RWPE2 (cell line): ENCODE measurements at regions not wholly inside any gene's neighbourhood (a gene's known extent, or its start where the extent isn't known, plus 50 kb on each side); places are given as distances from the start of the nearest gene placed in this dataset.
A peak's percentile ranks its signal among the peaks of the same experiment; 100 is the strongest.

ENCODE experiments used
- ATAC-seq: fragments of 200-7000 bp; cut with Tn5 transposase; 3 replicates; pipeline ENCODE4 v1.9.1; 2021; ENCODE audit warnings: low read depth
- DNase-seq: peaks from one replicate; pipeline ENCODE4 v3.0.0-alpha.2; 2020; ENCODE audit warnings: low spot score
- H3K27ac ChIP-seq: fragments of 450-650 bp; 2 replicates; pipeline ENCODE4 v1.5.1; 2017; ENCODE audit warnings: mild to moderate bottlenecking; ENCODE audit not compliant: poor library complexity, severe bottlenecking
- H3K27me3 ChIP-seq: fragments of 250-450 bp; sonication (Bioruptor Pico); 2 replicates; pipeline ENCODE4 v1.5.1; 2021; ENCODE audit warnings: mild to moderate bottlenecking, moderate library complexity; ENCODE audit not compliant: insufficient read depth, poor library complexity, severe bottlenecking
- H3K36me3 ChIP-seq: fragments of 250-450 bp; sonication (Bioruptor Pico); 2 replicates; pipeline ENCODE4 v1.5.1; 2020; ENCODE audit warnings: low read depth, mild to moderate bottlenecking, moderate library complexity
- H3K4me1 ChIP-seq: fragments of 250-450 bp; sonication (Bioruptor Pico); 2 replicates; pipeline ENCODE4 v1.5.1; 2021; ENCODE audit warnings: mild to moderate bottlenecking, moderate library complexity; ENCODE audit not compliant: insufficient read depth, poor library complexity, severe bottlenecking
- H3K4me3 ChIP-seq: fragments of 250-450 bp; sonication (Bioruptor Pico); 2 replicates; pipeline ENCODE4 v1.5.1; 2021; ENCODE audit warnings: mild to moderate bottlenecking, moderate library complexity; ENCODE audit not compliant: severe bottlenecking
- H3K9me3 ChIP-seq: fragments of 250-450 bp; sonication (Bioruptor Pico); 2 replicates; pipeline ENCODE4 v1.5.1; 2021; ENCODE audit warnings: mild to moderate bottlenecking, moderate library complexity; ENCODE audit not compliant: severe bottlenecking
- CTCF ChIP-seq: fragments of 450-650 bp; IDR thresholded peaks from one replicate; pipeline ENCODE4 v1.5.1; 2017; ENCODE audit warnings: mild to moderate bottlenecking, moderate library complexity; ENCODE audit not compliant: poor library complexity, severe bottlenecking

- ATAC-seq, result peak; percentile 100
- H3K27me3 ChIP-seq, result no peaks in the 10 kb centered on the region
- H3K36me3 ChIP-seq, result no peaks in the 10 kb centered on the region
- no peak for TF ChIP-seq CTCF
- peaks cover 4% of the 10 kb centered on the region for H3K4me1 ChIP-seq
- no peaks in the 10 kb centered on the region for H3K9me3 ChIP-seq
- DNase-seq, result peak; percentile 70
- no peak overlapping the region for H3K27ac ChIP-seq
- no peak overlapping the region for H3K4me3 ChIP-seq
Measured at GRCh38 chr5:97764700-97765099, 581.7 kb upstream of the RIOK2 start.

GRCh38 chr5:97778451-97778850, 595.4 kb upstream of the RIOK2 start:
- no peak for ATAC-seq
- H3K27me3 ChIP-seq, result no peaks in the 10 kb centered on the region
- DNase-seq, result no peak
- H3K27ac ChIP-seq, result no peak overlapping the region
- no peak overlapping the region for H3K4me3 ChIP-seq
- no peaks in the 10 kb centered on the region for H3K36me3 ChIP-seq
- no peaks in the 10 kb centered on the region for H3K4me1 ChIP-seq
- no peaks in the 10 kb centered on the region for H3K9me3 ChIP-seq
- no peak for TF ChIP-seq CTCF

GRCh38 chr5:97788369-97788768, 605.3 kb upstream of the RIOK2 start:
- H3K27me3 ChIP-seq, result no peaks in the 10 kb centered on the region
- no peaks in the 10 kb centered on the region for H3K4me1 ChIP-seq
- no peak for TF ChIP-seq CTCF
- no peak overlapping the region for H3K27ac ChIP-seq
- H3K4me3 ChIP-seq, result no peak overlapping the region
- DNase-seq, result no peak
- no peaks in the 10 kb centered on the region for H3K9me3 ChIP-seq
- ATAC-seq, result no peak
- H3K36me3 ChIP-seq, result no peaks in the 10 kb centered on the region

- no peaks in the 10 kb centered on the region for H3K4me1 ChIP-seq
- no peaks in the 10 kb centered on the region for H3K9me3 ChIP-seq
- no peaks in the 10 kb centered on the region for H3K36me3 ChIP-seq
- DNase-seq (no peak), ATAC-seq (no peak)
- no peak for TF ChIP-seq CTCF
- no peak overlapping the region for H3K27ac ChIP-seq
- H3K27me3 ChIP-seq, result no peaks in the 10 kb centered on the region
- H3K4me3 ChIP-seq, result no peak overlapping the region
Measured at GRCh38 chr5:97797994-97798451, 615.0 kb upstream of the RIOK2 start.

- Histone ChIP-seq H3K27me3 (no peaks in the 10 kb centered on the region), H3K4me3 (no peak overlapping the region), H3K4me1 (no peaks in the 10 kb centered on the region), H3K27ac (no peak overlapping the region), H3K9me3 (peaks cover 2% of the 10 kb centered on the region), H3K36me3 (no peaks in the 10 kb centered on the region)
- no peak for TF ChIP-seq CTCF
- DNase-seq, result no peak
- no peak for ATAC-seq
Measured at GRCh38 chr5:97801461-97801860, 618.4 kb upstream of the RIOK2 start.
